ENCODE measurements at regions not wholly inside any gene's neighbourhood (a gene's known extent, or its start where the extent isn't known, plus 50 kb on each side); places are given as distances from the start of the nearest gene placed in this dataset.

DNA sequence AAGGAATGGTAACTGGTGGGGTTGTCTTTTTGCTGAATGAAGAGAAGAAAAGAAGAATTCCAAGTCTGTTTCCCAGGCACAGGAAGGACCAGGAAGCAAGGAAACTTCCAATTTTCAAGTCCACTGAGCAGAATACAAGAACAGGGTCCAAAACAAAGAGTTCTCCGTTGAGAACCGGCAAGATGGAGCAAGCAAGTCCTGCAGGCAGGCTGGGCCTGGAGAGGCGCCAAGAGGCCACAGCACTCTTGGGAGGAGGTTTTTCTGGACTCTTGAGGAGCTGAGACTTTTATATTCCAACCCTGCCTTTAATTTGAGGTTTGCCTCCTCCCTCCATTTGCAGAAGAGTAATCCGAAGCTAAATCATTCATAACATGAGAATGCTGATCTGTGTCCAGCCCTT is 224.5 kb downstream of the IKZF2 start:
- no peak overlapping the region for H2BK12ac ChIP-seq (ENCODE audit: insufficient read length, low read depth, low read length)
- H4K91ac ChIP-seq (ENCODE audit: insufficient read length, low read depth, low read length), result no peak overlapping the region
- no peak overlapping the region for H3K23ac ChIP-seq (ENCODE audit: insufficient read length, low read depth, low read length)
- Mint-ChIP-seq H3K27me3 (ENCODE audit: low read depth) (no peaks in the 10 kb centered on the region), H3K27ac (no peak overlapping the region), H3K4me1 (peaks cover 6 to 8% of the 10 kb centered on the region in 2 experiments; a peak in 2 of 4 replicates), H3K9me3 (peaks cover 3 to 4% of the 10 kb centered on the region in 2 experiments; a peak in 2 of 5 replicates), H3K4me3 (no peak overlapping the region), H3K36me3 (ENCODE audit: insufficient read depth in 1 of 3, low read depth in 3 of 3) (peaks cover 0 to 4% (median 3%) of the 10 kb centered on the region in 3 experiments; a peak in 2 of 7 replicates)
- no peak overlapping the region for H2BK5ac ChIP-seq (ENCODE audit: insufficient read length, low read length)
- no peak overlapping the region for H2BK15ac ChIP-seq (ENCODE audit: low read depth, low read length)
- DNase-seq, result no peak
- no peak overlapping the region for H2BK20ac ChIP-seq (ENCODE audit: low read depth, low read length, poor library complexity, severe bottlenecking)
- H4K8ac ChIP-seq (replicated peaks; ENCODE audit: insufficient read length, low read depth, low read length), result no peak overlapping the region
- H3K79me2 ChIP-seq (ENCODE audit: insufficient read depth, low read length), result no peaks in the 10 kb centered on the region; the same call in 1 of the 2 replicates
- no peaks in the 10 kb centered on the region for H3K79me1 ChIP-seq (ENCODE audit: insufficient read depth, low read depth, low read length, poor library complexity, severe bottlenecking)
- no peaks in the 10 kb centered on the region for H4K20me1 ChIP-seq (ENCODE audit: control insufficient read depth, insufficient read depth, insufficient read length)
- no peaks in the 10 kb centered on the region for H3K23me2 ChIP-seq (ENCODE audit: insufficient read length, low read depth, low read length, poor library complexity, severe bottlenecking)
- no peak overlapping the region for H2AK5ac ChIP-seq (ENCODE audit: insufficient read length, low read length)
- H3K18ac ChIP-seq (ENCODE audit: insufficient read length, low read depth, low read length), result no peak overlapping the region
- no CpG with 5 or more reads among the region's 4 CpGs for WGBS (ENCODE audit: extremely low coverage, insufficient read length, low lambda C conversion rate)
- no peak overlapping the region for H2AFZ ChIP-seq (ENCODE audit: low read length)
- peaks cover 5% of the 10 kb centered on the region for H3K9me3 ChIP-seq (ENCODE audit: control insufficient read depth, low read depth, low read length)
- H3T11ph ChIP-seq (ENCODE audit: low read length), result no peak overlapping the region
- H2BK120ac ChIP-seq (ENCODE audit: low read depth, low read length, poor library complexity, severe bottlenecking), result no peak overlapping the region
- H3K27ac ChIP-seq (ENCODE audit: insufficient read length, low read depth, low read length), result no peak overlapping the region
- no peaks in the 10 kb centered on the region for H3K4me1 ChIP-seq (ENCODE audit: insufficient read depth, low read length)
- H3K4me2 ChIP-seq (ENCODE audit: insufficient read depth, insufficient read length, low read length), result no peak overlapping the region
- TF ChIP-seq CTCF (conservative IDR thresholded peaks at IDR 0.05), result no peak
- no peak overlapping the region for H4K5ac ChIP-seq (ENCODE audit: insufficient read length, low read depth, low read length)
- H3K14ac ChIP-seq (ENCODE audit: insufficient read depth, low read length), result no peak overlapping the region
- no peak overlapping the region for H3K4ac ChIP-seq (ENCODE audit: low read depth, low read length)
- no peaks in the 10 kb centered on the region for H3K27me3 ChIP-seq (ENCODE audit: insufficient read depth, low read length)
- no peak overlapping the region for H3K9ac ChIP-seq (ENCODE audit: extremely low read depth, insufficient read length, low read length)
- no peak overlapping the region for H3K56ac ChIP-seq (ENCODE audit: insufficient read length, low read depth, low read length)
